Inflammatory macrophage treated with lipopolysaccharide for 4 hours (primary cell): ENCODE measurements at regions not wholly inside any gene's neighbourhood (a gene's known extent, or its start where the extent isn't known, plus 50 kb on each side); places are given as distances from the start of the nearest gene placed in this dataset.
"Not testable (repeated sequence)": the region's sequence is repeated elsewhere in the genome, so short reads cannot be mapped to it uniquely, and the experiment has no call there.

Experiments used
- DNase-seq: peaks from one replicate; pipeline ENCODE4 v3.0.0-alpha.2; 2020

GRCh38 chr16:88274126-88274750 lies 108.5 kb upstream of the ZNF469 start:
- DNase-seq: peak; percentile 52

- DNase-seq: no peak
Measured at GRCh38 chr16:88274847-88275246, 107.9 kb upstream of the ZNF469 start.

DNA sequence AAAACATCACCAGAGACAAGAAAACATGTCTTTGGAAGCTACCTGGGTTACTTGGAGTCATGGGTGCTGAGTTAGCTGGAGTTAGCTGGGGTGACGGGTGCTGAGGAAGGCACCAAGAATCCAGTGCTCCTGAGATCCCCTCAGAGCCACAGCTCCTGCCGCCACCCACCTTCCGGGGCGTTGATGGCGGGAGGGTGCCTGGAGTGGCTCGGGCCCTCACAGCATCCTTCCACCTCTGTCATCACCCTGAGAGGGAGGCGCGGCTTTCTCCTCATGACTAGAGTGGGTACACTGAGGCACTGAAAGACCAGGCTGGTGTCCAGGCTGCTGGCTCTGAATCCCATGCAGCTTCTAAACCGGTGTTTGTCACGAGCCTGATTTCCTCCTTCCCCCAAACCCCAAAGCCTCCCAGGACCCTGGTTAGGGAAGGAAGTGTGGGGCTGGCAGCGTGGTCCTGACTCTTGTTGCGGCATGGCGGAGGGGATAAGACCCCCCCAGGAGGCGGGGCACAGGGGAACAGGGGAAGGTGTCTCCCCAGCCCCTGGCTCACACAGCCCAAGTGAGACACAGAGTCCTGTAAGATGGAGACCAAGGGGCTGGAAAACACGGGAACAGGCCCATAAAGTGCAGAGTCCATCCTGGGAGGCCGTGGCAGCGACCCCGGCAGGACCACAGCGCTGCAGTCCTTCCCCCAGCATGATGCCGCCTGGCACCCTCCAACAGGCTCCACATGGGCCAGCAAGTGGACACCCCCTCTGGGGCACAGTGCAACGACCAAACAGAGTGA lies 107.2 kb upstream of the ZNF469 start:
- not testable (repeated sequence) for DNase-seq

DNA sequence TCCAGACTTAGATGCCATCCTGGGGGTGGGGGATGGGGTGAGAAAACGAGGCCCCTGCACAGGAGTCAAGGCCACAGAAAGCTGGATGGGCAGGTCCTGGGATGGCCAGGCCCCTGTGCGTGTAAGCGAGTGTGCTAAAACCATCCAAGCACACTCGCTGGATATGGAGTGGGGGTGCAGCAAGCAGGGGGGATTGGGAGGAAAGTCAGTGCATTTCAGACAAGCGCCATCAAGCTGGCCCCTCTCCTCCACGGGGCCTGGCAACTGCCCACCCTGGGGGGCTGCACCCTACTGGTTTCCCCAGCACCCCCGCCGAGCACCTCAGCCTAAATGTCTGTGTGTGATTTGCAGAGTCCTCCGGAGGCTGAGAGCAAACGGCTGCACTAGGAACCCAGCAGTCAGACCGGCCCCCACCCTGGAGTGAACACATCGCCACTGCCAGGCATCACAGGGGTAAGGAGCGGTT lies 106.6 kb upstream of the ZNF469 start:
- DNase-seq: not testable (repeated sequence)

DNA sequence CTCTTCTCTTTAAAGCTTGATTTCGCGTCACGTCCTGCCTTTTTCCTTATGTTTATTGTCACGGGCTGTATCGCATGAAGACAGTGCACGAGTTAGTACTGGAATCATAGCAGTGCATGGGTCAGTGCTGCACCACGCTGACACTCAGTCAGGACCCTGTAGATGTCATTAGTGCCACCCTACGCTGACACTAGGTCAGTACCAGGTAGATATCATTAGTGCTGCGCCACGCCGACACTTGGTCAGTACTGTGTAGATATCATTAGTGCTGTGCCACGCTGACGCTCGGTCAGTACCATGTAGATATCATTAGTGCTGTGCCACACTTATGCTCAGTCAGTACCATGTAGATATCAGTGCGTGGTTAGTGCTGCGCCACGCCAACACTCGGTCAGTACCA lies 106.2 kb upstream of the ZNF469 start:
- no peak for DNase-seq

DNA sequence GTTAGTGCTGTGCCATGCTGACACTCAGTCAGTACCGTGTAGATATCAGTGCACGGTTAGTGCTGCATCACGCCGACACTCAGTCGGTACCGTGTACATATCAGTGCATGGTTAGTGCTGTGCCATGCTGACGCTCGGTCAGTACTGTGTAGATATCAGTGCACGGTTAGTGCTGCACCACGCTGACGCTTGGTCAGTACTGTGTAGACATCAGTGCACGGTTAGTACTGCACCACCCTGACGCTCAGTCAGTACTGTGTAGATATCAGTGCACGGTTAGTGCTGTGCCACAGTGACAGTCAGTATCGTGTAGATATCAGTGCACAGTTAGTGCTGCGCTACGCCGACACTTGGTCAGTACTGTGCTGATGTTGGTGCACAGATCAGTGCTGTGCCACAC lies 102.8 kb upstream of the ZNF469 start:
- DNase-seq: no peak

- no peak for DNase-seq
Measured at GRCh38 chr16:88281858-88282563, 100.7 kb upstream of the ZNF469 start.

- DNase-seq: no peak
Measured at GRCh38 chr16:88282564-88283395, 100.0 kb upstream of the ZNF469 start.

- DNase-seq: no peak
Measured at GRCh38 chr16:88283596-88283995, 99.2 kb upstream of the ZNF469 start.

DNA sequence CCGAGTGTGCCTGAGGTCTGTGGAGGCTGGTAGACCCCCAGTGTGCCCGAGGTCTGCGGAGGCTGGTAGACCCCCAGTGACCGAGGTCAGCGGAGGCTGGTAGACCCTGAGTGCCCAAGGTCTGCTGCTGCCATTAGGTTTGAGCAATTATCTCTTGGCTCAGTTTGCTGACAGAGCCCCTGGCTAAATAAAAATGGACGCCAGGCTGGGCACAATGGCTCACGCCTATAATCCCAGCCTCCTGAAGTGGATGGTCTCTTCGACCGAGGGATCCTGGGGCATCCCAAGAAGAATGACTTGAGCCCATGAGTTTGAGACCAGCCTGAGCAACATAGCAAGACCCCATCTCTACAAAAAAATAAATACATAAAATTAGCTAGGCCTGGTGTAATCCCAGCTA lies 98.7 kb upstream of the ZNF469 start:
- DNase-seq: no peak

DNA sequence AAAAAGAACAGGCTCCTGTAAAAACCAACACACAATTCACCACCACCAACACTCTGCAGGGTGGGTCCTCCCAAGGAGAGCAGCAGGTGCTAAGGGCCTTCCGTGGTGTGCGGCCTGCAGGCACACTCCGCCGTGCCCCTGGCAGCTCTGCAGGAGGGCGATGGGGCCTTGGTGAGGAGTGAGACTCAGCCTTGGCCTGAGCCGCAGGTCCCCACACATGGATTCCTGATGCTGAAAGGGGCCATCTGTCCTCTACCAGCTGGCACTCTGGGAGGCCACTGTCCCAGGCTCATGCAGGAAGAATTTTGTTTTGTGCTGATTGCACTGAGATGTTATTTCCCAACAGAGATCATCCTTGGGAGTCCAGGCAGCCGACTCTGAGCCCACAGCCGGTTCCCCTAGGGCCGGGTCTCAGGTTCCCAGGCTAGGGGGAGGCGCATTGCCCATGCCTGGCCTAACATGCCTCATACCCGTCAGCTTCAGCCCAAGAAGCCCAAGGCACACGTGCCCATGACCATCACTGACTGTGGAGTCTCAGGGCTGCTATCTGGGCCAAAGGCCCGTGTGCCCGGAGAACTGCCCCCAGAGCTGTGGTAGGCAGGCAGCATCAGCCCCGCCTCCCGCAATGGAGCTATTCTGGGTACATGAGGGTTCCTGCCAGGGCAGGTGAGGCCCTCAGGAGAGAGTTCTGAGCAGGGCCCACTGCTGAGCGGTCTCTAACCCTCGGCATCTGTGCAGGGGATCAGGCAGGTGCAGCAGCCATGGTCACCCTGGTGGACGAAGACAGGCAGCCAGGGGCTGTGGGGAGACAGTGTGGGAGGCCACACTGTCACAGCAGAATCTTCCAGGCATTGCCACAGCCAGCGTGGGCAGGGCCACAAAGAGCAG lies 97.9 kb upstream of the ZNF469 start:
- no peak for DNase-seq

- no peak for DNase-seq
Measured at GRCh38 chr16:88285514-88285822, 97.3 kb upstream of the ZNF469 start.

DNA sequence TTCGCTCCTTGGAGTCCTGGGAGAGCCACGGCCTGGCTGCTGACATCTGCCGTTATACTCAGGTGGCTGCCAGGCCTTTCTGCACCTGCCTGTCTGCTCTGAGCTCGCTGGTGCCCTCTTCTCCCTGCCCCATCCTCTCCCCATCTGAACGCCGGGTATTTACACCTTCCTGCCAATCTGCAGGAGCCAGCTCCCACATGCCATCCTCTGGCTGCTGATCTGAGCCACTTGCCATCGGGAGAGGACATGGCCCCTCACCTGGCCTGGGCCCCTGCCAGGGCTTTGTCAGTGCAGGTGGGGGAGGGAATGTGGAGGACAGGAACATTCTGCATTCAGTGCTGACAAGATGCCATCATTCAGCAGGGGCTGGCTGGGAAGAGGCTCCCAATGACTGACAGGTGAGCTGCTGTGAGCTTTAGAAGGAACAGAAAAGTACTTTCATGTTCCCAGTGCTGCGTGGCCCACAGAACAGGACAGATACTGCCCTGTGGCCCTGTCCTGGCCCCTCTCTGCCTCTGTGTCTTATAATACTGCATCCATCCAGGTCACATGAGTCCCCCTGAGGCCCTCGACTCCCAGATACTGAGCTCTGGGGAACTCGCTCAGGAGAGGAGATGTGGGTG lies 96.3 kb upstream of the ZNF469 start:
- no peak for DNase-seq

- DNase-seq: no peak
Measured at GRCh38 chr16:88287219-88287618, 95.5 kb upstream of the ZNF469 start.

DNA sequence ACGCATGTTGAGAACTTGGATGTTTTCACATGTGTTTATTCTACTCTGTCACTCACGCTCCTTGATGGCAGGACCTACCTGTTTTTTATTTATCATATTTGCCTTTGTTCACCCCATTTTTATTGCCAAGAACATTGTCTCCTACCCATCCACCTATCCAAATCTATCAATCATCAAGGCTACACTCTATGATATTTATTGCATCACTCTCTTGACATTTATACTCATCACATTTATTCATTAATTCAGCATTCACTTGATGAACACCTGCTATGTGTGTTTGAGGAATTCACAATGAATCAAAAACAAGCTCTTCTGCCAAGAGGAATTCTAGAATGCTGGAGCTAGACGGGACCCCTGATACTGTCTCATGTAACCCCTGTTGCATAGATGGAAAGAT lies 94.5 kb upstream of the ZNF469 start:
- DNase-seq: no peak

- DNase-seq: no peak
Measured at GRCh38 chr16:88289001-88289400, 93.8 kb upstream of the ZNF469 start.

DNA sequence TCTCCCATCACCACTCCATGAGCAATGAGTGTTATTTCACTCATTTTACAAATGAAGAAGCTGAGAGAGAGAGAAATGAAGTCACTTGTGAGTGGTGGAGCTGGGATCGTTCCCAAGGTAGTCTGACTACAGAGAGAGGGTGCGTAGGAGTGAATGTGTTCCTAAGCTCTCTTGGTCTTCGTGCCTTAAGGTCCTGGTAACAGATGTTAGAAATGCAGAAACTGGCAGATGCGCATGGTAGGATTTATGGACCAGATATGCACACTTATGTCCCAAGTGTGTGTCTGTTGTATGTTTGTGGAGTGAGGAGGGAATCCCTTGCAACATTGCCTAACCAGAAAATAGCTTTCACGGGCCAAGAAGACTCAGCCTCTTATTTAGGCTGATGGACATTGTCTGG lies 93.2 kb upstream of the ZNF469 start:
- DNase-seq: no peak

DNA sequence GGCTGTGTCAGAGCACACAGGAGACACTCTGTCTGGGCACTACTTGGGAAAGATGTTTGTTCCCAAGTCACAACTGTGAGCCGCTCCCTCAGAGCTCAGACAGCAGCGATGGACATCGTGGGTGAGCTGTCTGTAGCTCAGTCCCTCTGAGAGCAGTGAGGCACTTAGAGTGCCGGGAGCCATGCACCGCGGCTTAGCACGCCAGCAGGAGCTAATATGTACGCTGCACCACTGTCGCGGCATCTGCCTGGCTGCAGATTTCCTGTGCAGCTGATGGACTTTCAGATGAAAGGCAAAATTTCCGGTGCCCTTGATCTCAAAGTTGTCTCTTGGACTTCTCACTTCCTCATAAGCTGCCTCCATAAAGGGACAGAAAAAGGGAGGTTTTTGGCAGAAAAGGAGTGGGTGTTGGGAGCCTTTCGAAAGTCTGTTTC lies 92.8 kb upstream of the ZNF469 start:
- peak; percentile 48 for DNase-seq

DNA sequence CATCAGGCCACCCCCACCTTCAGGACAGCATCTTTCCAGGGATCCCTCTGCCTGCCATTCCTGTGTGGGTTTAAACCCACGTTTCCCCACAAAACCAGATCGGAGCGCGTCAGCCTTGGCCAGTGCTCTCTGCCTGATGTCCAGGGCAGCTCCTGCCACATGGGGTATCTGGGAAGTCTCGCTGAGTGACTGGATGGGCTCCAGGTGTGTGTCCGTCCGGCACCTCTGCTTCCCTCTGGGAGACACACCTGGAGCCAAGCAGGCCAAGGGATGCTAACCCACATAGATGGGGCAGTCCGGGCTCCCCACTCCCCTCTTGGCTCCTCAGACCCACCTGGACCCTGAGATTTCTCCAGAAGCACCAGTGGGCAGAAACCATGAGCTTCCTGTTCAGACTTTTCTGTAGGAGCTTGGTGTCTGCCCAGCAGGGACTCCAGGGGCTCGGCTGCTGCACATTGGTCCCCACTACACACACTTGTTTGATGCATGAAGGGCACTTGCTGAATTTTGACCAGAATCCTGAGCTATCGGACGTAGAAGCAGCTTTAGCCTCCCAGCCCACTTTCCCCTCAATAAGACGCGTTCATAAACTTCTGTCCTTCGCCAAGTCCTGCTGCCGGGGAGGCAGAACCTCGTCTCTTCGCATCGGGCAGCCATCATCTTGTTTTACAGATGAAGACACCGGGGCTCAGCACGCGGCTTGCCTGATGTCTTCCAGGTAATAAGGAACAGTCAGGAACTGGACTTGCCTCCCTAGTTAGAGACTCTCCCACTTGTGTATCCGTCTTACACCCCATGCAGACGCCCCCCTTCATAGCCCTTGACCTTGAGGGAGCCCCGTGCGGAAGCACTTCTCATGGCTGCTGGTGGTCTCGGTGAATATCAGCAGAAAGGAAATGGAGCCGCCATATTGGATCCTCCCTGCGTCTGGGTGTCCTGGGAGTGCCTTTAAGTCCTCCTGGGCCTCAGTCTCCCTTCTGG lies 91.6 kb upstream of the ZNF469 start:
- no peak for DNase-seq
